Large intestine (tissue), 3 donors: ENCODE measurements at regions not wholly inside any gene's neighbourhood (a gene's known extent, or its start where the extent isn't known, plus 50 kb on each side); places are given as distances from the start of the nearest gene placed in this dataset.
A peak's percentile ranks its signal among the peaks of the same experiment; 100 is the strongest.

Source experiments
- DNase-seq, 2 donors: peaks; one replicate each; pipeline versions ENCODE4 v3.0.0 to v3.0.0-alpha.2; 2013
- H3K27ac ChIP-seq: one replicate; pipeline ENCODE4 v1.5.1; 2013; ENCODE audit warnings: low read length
- H3K27me3 ChIP-seq: 2 replicates; pipeline ENCODE4 v1.6.1; 2013; ENCODE audit warnings: low read length; ENCODE audit not compliant: control insufficient read depth, insufficient read depth
- H3K36me3 ChIP-seq: 2 replicates; pipeline ENCODE4 v1.6.1; 2013; ENCODE audit warnings: low read length; ENCODE audit not compliant: control insufficient read depth, insufficient read depth
- H3K4me1 ChIP-seq: one replicate; pipeline ENCODE4 v1.6.1; 2013; ENCODE audit warnings: low read length; ENCODE audit not compliant: control insufficient read depth, insufficient read depth
- H3K4me3 ChIP-seq: one replicate; pipeline ENCODE4 v1.5.1; 2013; ENCODE audit warnings: low read length
- H3K9me3 ChIP-seq: one replicate; pipeline ENCODE4 v1.6.1; 2013; ENCODE audit warnings: mild to moderate bottlenecking, low read depth, low read length, moderate library complexity; ENCODE audit not compliant: control insufficient read depth
- WGBS: methylation state at CpG from one replicate; pipeline ENCODE4 v1.1.5; 2013; ENCODE audit warnings: low lambda C conversion rate; ENCODE audit not compliant: insufficient coverage; 5-methylcytosine and 5-hydroxymethylcytosine counted together

DNA sequence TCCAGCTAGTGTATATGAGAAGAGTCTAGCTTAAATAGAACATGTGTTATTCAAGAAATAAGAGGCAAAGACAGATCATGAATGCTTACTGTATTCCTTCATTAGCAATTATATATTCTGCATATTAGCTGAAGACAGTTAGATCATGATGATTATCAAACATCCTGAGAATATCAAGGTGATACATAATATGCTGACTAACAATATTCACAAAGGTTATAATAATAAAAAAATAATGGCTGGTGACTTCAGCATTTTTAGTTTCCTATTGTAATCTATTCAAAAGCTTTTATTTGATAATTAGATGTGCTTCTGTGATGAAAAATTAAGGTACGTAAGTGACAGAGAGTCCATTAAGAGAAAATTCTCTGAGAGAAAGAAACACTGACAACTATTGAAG is 511.4 kb downstream of the PCDH17 start:
- Histone ChIP-seq H3K9me3 (no peaks in the 10 kb centered on the region), H3K36me3 (no peaks in the 10 kb centered on the region), H3K4me3 (no peak overlapping the region), H3K27ac (no peak overlapping the region), H3K27me3 (no peaks in the 10 kb centered on the region), H3K4me1 (no peaks in the 10 kb centered on the region)
- no peak for DNase-seq
- WGBS, result 100% methylated on average over 1 of the region's 1 CpG

DNA sequence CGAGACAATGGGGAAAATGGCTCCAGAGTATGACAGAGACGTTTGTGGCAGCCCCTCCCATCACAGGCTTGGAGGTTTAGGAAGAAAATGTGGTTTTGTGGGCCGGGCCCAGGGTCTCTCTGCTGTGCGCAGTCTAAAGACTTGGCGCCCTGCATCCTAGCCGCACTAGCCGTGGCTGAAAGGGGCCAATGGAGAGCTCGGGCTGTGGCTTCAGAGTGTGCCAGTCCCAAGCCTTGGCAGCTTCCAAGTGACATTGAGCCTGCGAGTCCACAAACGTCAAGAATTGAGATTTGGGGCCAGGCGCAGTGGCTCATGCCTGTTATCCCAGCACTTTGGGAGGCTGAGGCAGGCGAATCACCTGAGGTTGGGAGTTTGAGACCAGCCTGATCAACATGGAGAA is 513.1 kb downstream of the PCDH17 start:
- Histone ChIP-seq H3K4me3 (no peak overlapping the region), H3K4me1 (no peaks in the 10 kb centered on the region), H3K36me3 (no peaks in the 10 kb centered on the region), H3K27me3 (no peaks in the 10 kb centered on the region), H3K27ac (no peak overlapping the region), H3K9me3 (no peaks in the 10 kb centered on the region)
- WGBS, result no CpG with 5 or more reads among the region's 12 CpGs
- DNase-seq, result no peak

DNA sequence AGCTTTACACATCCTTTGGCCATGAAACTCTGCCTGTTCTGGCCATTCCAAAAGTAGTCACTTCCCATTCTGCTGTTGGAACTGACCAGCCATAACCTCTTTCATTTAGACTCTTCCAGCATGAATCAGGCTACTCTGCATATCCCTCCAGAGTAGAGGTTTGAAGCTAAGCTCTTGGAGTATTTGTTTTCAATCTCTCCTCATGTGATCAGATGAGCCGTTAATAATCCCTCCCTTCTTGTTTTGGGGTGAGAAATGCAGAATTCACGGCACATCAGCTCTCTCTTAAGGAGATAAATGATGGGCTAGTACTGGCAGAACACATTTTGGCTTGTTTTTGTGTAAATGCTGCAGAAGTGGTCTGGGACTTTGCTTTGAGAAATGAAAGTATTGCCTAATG is 519.9 kb downstream of the PCDH17 start:
- Histone ChIP-seq H3K4me3 (no peak overlapping the region), H3K27ac (no peak overlapping the region), H3K9me3 (no peaks in the 10 kb centered on the region), H3K36me3 (no peaks in the 10 kb centered on the region), H3K4me1 (no peaks in the 10 kb centered on the region), H3K27me3 (no peaks in the 10 kb centered on the region)
- WGBS, result no CpG with 5 or more reads among the region's 2 CpGs
- DNase-seq, result peak in 1 of 2 donors; percentile 1

DNA sequence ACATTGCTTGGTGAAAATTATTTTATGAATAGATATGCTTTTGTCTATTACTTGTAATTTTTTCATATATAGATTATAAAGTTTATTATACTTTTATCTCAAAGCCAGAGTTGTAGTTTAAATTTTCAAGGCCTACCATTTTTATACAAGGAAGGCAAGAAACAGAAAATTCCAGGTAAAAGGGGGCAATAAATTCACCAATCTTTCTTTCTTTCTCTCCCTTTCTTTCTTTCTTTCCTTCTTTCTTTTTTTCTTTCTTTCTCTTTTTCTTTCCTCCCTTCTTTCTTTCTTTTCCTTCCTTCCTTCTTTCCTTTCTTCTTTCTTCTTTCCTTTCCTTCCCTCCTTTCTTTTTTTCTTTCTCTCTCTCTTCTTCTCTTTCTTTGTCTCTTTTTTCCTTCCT is 529.4 kb downstream of the PCDH17 start:
- Histone ChIP-seq H3K4me1 (no peaks in the 10 kb centered on the region), H3K27me3 (no peaks in the 10 kb centered on the region), H3K9me3 (no peaks in the 10 kb centered on the region), H3K36me3 (no peaks in the 10 kb centered on the region), H3K4me3 (no peak overlapping the region), H3K27ac (no peak overlapping the region)
- DNase-seq, result no peak

DNA sequence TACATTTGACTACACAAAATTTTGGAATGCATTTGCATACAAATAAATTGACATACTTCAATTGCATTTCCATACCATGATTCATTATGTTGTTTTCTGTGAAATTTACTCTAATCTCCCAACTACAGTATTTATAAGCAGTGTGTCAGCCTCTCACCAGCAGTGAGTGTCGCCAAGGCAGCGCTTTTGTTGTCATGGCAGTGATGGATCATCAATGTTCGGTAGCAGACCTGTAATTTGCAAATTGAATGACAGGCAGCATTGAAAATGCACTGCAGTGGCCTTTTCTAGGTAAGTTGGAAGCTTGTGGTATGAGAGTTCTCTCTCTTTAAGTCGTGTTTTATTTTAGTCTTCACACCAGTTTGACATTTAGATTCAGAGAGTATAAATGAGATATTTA is 534.1 kb downstream of the PCDH17 start:
- Histone ChIP-seq H3K27ac (no peak overlapping the region), H3K4me3 (no peak overlapping the region), H3K4me1 (no peaks in the 10 kb centered on the region), H3K27me3 (no peaks in the 10 kb centered on the region), H3K36me3 (no peaks in the 10 kb centered on the region), H3K9me3 (no peaks in the 10 kb centered on the region)
- DNase-seq, result no peak
- no CpG with 5 or more reads among the region's 4 CpGs for WGBS

DNA sequence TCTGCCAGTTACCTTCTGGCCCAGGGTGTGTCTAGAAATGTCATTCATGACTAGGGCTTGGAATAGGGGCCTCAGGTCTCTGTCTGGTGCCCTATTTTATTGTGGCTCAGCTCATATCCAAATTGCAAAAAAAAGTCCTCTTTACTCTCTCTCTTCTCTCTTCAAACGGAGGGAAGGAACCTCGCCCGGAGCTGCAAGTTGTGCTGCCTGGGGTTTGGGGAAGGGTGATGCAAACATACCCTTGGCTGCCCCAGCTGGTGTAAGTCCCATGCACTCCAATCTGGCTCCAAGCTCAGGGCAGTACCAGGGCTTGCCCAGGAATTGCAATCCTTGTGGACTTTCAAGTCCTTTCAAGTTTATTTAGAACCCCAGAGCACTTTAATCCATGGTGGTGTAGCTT is 549.6 kb downstream of the PCDH17 start:
- Histone ChIP-seq H3K4me3 (no peak overlapping the region), H3K4me1 (no peaks in the 10 kb centered on the region), H3K36me3 (no peaks in the 10 kb centered on the region), H3K9me3 (no peaks in the 10 kb centered on the region), H3K27ac (no peak overlapping the region), H3K27me3 (no peaks in the 10 kb centered on the region)
- WGBS, result 100% methylated on average over 1 of the region's 3 CpGs
- no peak for DNase-seq

DNA sequence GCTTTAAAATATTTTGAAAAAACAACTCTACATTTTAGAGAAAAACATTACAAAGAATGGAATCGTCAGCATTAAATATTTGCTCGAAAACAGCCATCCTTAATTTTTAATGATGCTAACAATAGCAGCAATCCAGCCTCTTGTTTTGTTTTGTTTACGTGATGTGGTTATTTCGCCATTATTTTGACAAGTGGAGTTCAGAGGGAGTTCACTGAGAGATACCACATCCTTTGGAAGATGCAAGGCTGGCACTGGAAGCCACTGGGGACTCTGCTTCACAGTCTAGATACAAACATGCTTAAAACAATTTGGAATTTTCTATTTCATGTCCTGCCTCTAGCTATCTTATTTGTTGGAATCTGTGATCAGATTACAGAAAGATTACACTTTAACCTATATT is 556.3 kb downstream of the PCDH17 start:
- Histone ChIP-seq H3K36me3 (no peaks in the 10 kb centered on the region), H3K9me3 (no peaks in the 10 kb centered on the region), H3K27ac (no peak overlapping the region), H3K4me1 (no peaks in the 10 kb centered on the region), H3K4me3 (no peak overlapping the region), H3K27me3 (no peaks in the 10 kb centered on the region)
- DNase-seq, result peak in 1 of 2 donors; percentile 3
- 75% methylated on average over 1 of the region's 4 CpGs for WGBS

DNA sequence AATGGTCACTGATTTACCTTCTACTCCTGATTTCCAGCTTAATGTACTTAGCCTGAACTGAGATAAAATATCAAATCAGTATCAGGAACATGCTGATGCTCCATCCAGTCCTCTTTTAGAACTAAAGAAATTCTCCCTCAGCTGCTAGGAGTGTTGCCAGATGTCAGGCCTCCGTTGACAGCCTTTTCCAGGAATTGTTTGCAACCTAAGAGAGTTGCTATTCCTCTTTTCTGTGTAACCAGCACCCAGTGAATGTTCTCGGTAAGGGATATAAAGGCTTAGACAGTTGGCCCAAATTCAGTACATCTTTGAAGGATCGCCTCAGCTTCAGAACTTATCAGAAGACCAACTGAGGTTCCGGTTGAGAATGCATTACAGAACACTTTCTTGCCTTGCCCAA is 559.0 kb downstream of the PCDH17 start:
- Histone ChIP-seq H3K9me3 (no peaks in the 10 kb centered on the region), H3K36me3 (no peaks in the 10 kb centered on the region), H3K27me3 (no peaks in the 10 kb centered on the region), H3K4me3 (no peak overlapping the region), H3K27ac (no peak overlapping the region), H3K4me1 (no peaks in the 10 kb centered on the region)
- DNase-seq, result no peak
- no CpG with 5 or more reads among the region's 4 CpGs for WGBS

DNA sequence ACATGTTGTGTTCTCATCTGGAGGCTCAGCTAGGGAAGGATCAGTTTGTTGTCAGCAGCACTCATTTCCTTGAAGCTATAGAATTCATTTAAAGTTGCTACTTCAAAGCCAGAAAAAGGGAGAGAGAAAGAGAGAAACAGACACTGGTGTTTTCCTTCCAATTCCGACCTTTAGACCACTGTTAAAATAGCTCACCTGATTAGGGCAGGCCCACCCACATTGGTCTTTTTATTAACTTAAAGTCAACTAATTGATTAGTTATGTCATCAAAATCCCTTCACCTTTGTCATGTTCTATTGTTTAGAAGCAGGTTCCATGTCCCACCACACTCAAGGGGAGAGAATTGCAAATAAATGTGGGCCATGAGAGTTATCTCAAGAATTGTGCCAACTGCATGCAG is 560.2 kb downstream of the PCDH17 start:
- Histone ChIP-seq H3K4me1 (no peaks in the 10 kb centered on the region), H3K27ac (no peak overlapping the region), H3K36me3 (no peaks in the 10 kb centered on the region), H3K4me3 (no peak overlapping the region), H3K9me3 (no peaks in the 10 kb centered on the region), H3K27me3 (no peaks in the 10 kb centered on the region)
- WGBS, result no CpG with 5 or more reads among the region's 1 CpG
- DNase-seq, result no peak

DNA sequence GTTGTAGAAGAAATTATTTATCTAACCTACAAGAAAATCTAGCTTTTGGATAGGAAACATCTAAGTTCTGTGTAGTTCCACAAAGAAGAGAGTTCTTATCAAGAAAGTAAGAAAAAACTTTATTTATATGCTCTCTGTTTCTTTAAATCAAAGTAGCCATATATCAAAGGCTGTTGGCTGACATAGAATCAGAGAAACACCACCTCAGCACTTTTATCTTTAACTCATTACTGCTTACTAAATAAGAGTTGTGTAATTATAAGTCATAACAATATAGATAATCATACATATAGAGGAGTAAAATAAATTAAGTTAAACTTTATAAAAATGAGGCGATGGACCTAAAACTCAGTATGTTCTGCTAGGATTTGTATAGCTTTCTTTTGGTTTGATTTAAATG is 570.6 kb downstream of the PCDH17 start:
- Histone ChIP-seq H3K9me3 (no peaks in the 10 kb centered on the region), H3K27ac (no peak overlapping the region), H3K4me3 (no peak overlapping the region), H3K27me3 (no peaks in the 10 kb centered on the region), H3K36me3 (no peaks in the 10 kb centered on the region), H3K4me1 (no peaks in the 10 kb centered on the region)
- WGBS, result 100% methylated on average over 1 of the region's 1 CpG
- DNase-seq, result no peak

DNA sequence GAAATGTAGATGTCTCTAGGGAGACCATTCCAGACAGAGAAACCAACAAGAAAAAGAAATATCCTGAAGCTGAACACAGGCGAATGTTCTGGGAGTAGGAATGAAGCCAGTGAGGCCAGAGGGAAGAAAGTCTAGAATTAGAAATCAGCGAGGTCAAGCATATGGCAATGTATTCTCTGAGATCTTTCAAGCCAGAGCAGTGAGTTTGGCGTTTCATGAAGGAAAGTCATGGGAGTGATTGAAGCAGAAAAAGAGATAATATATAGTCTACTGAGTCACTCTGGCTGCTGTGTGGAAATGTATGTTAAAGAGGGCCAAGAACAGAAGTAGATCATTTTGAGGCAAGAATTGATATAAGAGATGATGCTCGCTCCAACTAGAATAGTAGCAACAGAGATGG is 576.0 kb downstream of the PCDH17 start:
- WGBS, result 92% methylated on average over 2 of the region's 4 CpGs
- Histone ChIP-seq H3K9me3 (no peaks in the 10 kb centered on the region), H3K27ac (no peak overlapping the region), H3K36me3 (no peaks in the 10 kb centered on the region), H3K4me1 (no peaks in the 10 kb centered on the region), H3K4me3 (no peak overlapping the region), H3K27me3 (no peaks in the 10 kb centered on the region)
- DNase-seq, result no peak
